HG03108 (cell line): ENCODE measurements at regions not wholly inside any gene's neighbourhood (a gene's known extent, or its start where the extent isn't known, plus 50 kb on each side); places are given as distances from the start of the nearest gene placed in this dataset.

ENCODE experiments used
- ATAC-seq: cut with Tn5 transposase; IDR thresholded peaks from one replicate; pipeline ENCODE4 v1.9.1; 2021; ENCODE audit warnings: moderate library complexity; ENCODE audit not compliant: unreplicated experiment

- ATAC-seq: no peak
These were observed 81.6 kb upstream of the MDFIC2 start for GRCh38 chr3:70393881-70394612.

- ATAC-seq: no peak
These were observed 79.8 kb upstream of the MDFIC2 start for GRCh38 chr3:70392227-70392626.

GRCh38 chr3:70387889-70388288 is 75.5 kb upstream of the MDFIC2 start:
- ATAC-seq: no peak

DNA sequence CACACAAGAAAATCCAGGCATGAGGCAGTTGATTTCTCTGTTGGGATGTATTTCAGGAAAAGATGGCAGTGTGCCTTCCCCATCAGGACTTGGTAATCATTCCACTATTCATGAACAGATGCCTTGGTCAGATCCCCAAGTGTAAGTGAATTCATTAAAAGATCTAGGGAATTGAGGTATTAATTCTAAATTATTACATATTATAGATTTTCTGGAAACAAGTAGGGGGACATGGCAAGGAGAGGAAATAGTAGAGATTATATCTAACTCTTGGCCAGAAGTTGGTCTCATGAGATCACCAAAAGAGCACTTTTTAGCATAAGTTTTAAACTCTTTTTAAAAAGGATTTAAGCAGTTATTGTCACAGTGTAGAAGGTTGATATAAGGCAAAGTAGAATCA is 74.4 kb upstream of the MDFIC2 start:
- ATAC-seq: no peak

- no peak for ATAC-seq
These were observed 73.6 kb upstream of the MDFIC2 start for GRCh38 chr3:70386043-70386442.

DNA sequence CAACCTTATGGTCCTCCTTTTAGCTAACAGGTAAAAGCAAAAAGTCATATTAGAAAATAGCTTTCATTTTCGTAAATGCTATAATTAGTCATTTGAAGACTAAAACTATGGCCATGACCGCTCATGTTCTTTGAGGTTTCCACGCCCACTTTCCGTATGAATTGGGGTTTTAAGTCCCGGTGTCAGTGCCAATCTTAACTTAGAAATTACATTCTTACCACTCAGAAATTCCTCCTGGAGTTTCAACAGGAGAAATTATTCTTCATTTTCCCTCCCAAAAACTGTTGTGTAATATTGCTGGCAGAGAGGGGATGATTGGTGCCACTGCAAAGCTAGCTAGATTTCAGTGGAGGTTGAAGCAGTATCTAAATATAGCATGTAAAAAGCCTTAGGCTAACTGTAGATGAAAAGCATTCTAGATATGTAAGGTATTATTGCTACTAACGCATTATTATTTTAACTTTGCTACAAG is 71.0 kb upstream of the MDFIC2 start:
- peak; percentile 95 for ATAC-seq

DNA sequence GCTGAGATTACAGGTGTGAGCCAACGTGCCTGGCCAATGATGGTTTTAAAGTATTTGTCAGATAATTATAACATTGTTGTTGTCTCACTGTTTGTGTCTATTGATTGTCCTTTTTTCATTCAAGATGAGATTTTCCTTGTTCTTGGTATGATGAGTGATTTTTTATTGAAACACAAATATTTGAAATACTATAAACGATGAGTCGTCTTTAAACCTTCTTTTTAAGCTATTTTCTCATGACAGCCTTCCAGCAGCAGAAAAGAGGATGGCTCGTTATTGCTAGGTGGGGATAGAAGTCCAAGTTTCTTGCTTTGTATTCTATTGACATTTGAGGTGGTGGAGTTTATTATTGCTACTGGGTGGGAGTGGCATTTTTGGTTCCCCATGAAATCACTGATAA is 61.7 kb upstream of the MDFIC2 start:
- ATAC-seq: no peak
